UCSD-AML1 (cell line): ENCODE measurements at regions not wholly inside any gene's neighbourhood (a gene's known extent, or its start where the extent isn't known, plus 50 kb on each side); places are given as distances from the start of the nearest gene placed in this dataset.

Experiments used
- DNase-seq: peaks from one replicate; lab custom pipeline; 2025; ENCODE audit not compliant: unreplicated experiment; lab: John Stamatoyannopoulos, UW

DNA sequence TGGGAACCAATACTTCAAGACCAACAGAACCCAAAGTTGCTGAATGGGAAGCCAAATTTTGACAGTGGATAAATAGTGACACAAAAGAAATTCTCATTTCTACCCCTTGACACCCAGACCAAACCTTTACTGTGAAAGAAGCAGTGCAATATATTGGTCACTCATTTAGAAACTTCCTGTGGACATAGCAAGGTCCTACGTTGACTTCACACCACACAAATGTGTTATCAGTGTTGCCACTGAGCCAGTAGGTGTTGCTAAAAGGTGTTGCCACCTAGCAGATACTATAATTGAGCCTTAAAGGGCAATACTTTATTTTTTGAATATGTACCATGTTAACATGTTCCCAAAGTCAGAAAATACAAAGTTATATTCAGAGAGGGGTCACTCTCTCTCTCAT lies 1008.9 kb upstream of the CDH2 start:
- DNase-seq: no peak

DNA sequence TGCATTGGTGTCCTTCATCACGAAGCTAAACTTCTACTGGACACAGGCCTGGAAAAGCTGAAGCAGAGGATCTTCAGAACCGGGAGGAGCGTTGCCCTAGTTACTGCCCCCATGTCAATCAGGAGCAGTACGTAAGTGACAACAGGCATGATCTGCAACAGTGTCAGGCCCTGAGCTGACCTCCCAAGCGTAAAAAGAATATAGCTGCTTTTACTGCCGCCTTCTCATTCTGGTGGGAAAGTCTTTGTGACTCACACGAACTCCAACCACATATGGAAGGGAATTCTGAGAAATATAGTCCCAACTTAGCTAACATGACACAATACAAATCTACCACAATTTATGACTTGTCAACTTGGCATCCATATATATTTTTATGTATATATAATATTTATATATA lies 1007.7 kb upstream of the CDH2 start:
- no peak for DNase-seq

DNA sequence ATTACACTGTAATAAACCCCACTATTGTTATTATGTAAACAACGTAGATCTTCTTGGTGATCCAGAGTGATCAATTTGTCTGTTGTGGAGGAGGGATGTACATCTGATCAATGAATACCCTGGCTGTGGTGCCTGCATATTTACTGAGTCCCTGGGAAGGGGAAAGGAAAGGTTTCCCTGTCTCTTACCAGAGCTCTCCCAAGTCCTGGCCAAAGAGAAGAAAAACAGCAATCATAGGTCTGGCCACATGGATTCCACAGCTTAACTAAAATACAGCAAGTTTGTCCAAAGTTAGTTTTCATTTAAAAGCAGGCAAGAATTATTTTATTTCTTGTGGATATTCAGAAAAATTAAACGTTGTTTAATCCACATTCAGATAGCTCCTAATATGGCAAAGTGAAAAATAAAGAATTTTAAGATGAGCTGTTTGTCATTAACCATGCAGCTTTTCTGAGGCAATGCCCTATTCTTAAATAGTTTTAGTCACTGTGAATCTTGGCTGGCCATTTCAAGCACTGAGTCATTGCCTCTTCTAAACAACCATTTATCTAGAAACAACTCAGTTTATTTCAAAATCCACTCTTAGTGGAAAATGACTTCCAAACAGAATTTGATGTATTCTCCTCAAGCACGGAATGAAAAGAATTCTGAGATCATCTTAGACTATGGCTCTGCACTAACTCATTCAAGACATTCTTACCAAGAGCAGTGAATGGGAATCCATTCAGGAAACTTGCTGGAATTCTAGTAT lies 1004.4 kb upstream of the CDH2 start:
- DNase-seq: no peak

DNA sequence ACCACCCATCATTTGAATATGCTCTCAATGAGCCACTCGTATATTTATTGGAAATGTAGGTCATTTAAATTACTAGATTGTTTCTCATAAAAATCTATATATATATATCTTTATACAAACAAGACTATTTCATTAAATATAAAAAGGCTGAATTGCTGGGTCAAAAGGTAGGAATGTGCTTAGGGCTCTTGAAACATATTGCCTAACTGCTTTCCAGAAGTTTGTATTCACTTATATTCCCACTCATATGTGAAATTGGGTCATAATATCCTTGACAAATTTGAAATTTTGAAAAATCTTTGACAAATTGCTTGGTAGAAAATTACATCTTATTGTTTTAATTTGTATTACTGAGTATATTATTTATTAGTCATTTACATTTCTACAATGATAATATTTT lies 999.8 kb upstream of the CDH2 start:
- DNase-seq: no peak

DNA sequence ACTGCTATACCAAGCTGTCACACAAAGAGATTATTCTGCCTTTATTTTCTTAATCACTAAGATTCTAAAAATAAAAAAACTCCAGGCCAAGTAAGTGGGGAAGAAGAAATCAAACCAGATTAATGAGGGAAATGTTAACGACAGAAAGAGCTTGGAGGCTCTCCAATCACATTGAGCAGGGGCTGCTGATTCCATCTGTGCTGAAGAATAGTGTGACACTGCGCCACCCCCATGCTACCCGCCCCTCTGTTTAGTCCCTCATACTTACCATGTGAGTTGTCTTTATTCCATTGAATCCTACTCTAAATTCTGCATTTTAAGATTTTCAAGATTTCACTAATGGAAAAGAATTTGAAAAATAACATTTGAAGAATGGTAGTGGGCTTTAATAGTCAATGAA lies 998.0 kb upstream of the CDH2 start:
- no peak for DNase-seq

DNA sequence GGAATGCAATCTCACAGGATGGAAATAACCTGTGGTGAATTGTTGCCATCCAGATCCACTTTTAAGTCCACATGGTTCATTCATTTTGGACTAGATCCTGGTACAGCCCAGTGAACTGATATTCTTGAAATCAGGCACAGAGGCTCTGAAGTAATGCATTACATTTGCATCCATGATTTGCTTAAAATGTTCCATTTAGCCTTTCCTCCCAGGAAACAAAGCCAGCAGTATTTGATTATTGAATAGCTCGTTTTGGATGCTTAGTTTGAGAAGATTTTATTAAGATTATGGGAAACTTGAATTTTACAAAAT lies 995.8 kb upstream of the CDH2 start:
- DNase-seq: no peak

- DNase-seq: no peak
These were observed 995.2 kb upstream of the CDH2 start for GRCh38 chr18:29171892-29172755.

DNA sequence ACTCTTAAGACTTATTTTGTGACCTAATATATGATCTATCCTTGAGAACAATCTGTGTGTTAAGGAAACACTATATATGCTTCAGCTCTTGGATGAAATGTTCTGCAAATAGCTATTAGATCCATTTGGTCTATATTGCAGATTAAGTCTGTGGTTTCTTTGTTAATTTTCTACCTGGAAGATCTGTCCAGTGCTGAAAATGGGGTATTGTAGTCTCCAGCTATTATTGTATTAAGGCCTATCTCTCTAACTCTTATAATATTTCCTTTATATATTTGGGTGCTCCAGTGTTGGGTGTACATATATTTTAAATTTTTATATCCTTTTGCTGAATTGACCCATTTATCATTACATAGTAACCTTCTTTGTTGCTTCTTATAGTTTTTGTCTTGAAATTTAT lies 992.7 kb upstream of the CDH2 start:
- DNase-seq: no peak

GRCh38 chr18:29164993-29165599 lies 988.2 kb upstream of the CDH2 start:
- DNase-seq: no peak

- DNase-seq: no peak
These were observed 987.2 kb upstream of the CDH2 start for GRCh38 chr18:29164020-29164706.

DNA sequence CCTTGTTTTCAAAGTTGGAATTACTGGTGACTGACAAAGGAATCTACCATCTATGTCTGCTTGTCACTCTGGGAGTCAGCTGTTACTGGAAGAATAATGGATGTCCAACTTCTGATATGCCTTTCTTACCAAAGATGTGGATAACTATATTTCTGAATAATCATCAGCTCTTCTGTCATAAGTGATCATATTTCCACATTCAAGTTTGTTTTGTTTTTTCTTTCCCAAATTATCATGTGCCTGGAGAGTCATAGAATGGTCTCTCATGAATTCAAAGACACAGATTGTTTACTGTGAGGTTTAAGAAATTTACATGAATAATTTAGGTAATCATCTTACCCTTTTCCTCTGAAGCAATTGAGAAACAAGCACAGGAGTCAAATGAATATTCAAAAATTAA lies 986.7 kb upstream of the CDH2 start:
- DNase-seq: no peak

DNA sequence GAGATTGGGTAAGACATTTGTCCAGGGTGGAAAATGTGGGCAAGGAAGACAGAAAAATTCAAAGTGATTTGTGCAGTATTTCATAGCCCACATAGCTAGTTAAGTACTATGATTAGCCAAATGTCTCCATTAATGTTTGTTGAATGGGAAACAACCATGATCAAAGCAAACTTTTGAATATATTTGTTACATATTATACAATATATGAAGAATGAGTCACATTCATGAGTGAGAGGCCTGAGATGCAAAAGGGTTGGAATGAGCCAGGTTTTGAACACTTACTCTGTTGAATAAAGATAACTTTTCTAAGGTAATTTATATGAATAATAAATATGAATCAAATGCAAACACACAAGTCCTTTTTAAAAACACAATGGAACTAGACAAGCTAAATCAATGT lies 984.5 kb upstream of the CDH2 start:
- DNase-seq: no peak

DNA sequence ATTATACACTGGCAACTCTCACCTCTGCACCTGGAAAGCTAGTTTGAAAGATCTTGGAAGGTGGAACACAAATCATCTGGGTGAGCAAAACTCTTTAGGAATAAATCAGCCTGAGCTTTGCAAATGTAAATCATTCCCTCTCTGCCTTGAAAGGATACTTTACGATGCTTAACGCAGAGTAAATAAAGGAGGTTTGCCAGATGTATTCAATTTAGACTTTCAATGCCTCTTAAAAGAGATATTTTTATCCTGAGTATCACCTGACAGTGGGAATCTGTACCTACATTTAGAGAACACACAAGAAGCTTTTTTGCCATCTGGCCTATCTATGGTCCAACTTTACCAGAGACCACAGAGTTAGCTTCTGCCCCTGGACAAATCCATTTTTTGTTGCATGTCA lies 983.2 kb upstream of the CDH2 start:
- DNase-seq: no peak

DNA sequence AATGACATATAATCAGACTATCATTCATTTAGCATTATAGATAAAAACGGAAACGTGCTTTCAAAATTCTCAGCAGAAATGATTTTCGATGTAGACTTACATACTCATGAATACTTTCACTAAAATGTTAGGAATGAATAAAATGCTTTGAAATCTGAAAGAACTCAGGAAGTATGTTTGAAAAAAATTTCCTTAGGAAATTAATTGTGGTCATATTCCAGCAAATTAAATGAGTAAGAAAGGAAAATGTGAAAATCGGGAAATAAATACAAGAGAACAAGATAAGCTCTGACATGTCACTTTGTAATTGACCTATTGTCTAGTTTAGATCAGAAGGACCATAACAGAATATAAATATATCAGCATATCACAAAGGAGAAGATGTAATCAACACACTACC lies 981.0 kb upstream of the CDH2 start:
- DNase-seq: no peak

DNA sequence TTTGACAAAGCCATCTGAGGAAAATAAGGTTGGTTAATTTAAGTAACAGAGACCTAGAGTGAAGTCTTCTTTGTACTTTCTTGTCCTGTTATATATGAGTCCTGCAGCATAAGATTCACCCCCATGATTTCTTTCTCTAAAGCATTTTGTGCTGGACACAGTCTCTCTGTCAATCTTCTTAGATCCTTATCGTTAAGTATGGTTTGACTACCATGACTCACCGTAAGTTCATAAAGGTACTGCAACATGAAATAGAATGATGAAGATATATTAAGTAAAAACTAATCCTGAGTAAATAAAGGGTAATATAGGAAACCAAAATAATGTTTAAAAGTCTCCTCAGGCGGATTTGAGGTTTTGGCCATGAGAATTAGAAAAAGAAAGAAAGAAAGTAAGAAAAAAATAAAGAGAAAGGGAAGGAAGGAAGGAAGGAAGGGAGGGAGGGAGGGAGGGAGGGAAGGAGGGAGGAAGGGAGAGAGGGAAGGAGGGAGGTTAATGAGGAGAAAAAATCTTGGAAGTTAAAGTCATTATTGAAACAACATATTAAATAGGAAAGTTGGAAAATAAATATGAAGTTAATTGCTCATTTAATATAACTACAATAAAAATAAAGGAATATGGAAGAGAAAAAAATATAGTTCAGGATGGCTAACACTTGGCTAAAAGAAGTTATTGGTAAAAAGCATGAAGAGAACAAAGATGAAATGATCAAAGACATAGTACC lies 980.3 kb upstream of the CDH2 start:
- no peak for DNase-seq

- DNase-seq: no peak
These were observed 979.6 kb upstream of the CDH2 start for GRCh38 chr18:29156531-29156930.

GRCh38 chr18:29154758-29155725 lies 978.1 kb upstream of the CDH2 start:
- no peak for DNase-seq

DNA sequence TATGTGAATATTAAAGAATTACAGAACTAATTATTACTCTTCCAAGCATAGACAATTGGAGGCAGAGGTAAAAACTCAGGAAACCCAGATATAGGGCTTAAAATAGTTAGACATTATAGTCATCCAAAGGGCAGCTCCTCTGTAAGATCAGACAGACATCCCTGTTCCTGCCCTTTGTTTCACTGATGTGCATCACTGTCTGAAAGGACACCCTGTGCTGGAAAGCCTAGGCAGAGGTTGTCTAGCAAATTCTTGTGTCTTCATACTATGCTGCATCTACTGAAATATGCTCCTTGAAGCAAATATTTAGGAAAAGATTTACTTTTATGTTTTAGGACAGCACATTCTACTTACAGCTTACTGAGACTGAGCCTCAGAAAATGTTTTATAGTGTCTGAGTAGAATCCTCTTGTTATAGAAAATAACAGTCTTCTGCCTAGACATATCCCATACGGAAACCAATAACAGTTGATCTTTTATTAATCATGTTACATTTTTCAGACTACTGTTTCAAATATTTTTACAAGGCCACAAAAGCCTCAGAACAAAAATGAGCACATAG lies 977.3 kb upstream of the CDH2 start:
- DNase-seq: no peak

GRCh38 chr18:29153091-29153490 lies 976.2 kb upstream of the CDH2 start:
- DNase-seq: peak; percentile 6

- DNase-seq: peak; percentile 17
These were observed 971.0 kb upstream of the CDH2 start for GRCh38 chr18:29147944-29148343.
